Subcutaneous abdominal adipose tissue (tissue), 5 donors: ENCODE measurements at regions not wholly inside any gene's neighbourhood (a gene's known extent, or its start where the extent isn't known, plus 50 kb on each side); places are given as distances from the start of the nearest gene placed in this dataset.

Experiments used
- H3K27ac ChIP-seq: one replicate; pipeline ENCODE4 v1.7.0; 2013; ENCODE audit warnings: low read depth, mild to moderate bottlenecking, inconsistent platforms, low read length, moderate library complexity
- H3K27me3 ChIP-seq, 5 donors: one replicate each; pipeline ENCODE4 v1.7.0; 2013; ENCODE audit warnings: low read length in 5 of 5, inconsistent platforms in 1 of 5; ENCODE audit not compliant: control insufficient read depth in 5 of 5, insufficient read depth in 4 of 5
- H3K36me3 ChIP-seq, 5 donors: one replicate each; pipeline ENCODE4 v1.7.0; 2013; ENCODE audit warnings: low read length in 5 of 5; ENCODE audit not compliant: control insufficient read depth in 5 of 5, insufficient read depth in 5 of 5
- H3K4me1 ChIP-seq, 5 donors: one replicate each; pipeline ENCODE4 v1.7.0; 2013; ENCODE audit warnings: low read length in 5 of 5, mild to moderate bottlenecking in 3 of 5, moderate library complexity in 1 of 5; ENCODE audit not compliant: control insufficient read depth in 5 of 5, insufficient read depth in 5 of 5
- H3K4me3 ChIP-seq, 5 donors: one replicate each; pipeline ENCODE4 v1.7.0; 2013; ENCODE audit warnings: low read length in 5 of 5, low read depth in 1 of 5
- H3K9ac ChIP-seq, 5 donors: one replicate each; pipeline ENCODE4 v1.7.0; 2013; ENCODE audit warnings: low read length in 5 of 5, mild to moderate bottlenecking in 4 of 5, moderate library complexity in 3 of 5
- H3K9me3 ChIP-seq, 5 donors: one replicate each; pipeline ENCODE4 v1.7.0; 2013; ENCODE audit warnings: low read length in 5 of 5; ENCODE audit not compliant: control insufficient read depth in 5 of 5
- donor health status: healthy.
- donor health status: healthy.
- donor health status: healthy.
- donor health status: healthy.
- donor health status: healthy.

DNA sequence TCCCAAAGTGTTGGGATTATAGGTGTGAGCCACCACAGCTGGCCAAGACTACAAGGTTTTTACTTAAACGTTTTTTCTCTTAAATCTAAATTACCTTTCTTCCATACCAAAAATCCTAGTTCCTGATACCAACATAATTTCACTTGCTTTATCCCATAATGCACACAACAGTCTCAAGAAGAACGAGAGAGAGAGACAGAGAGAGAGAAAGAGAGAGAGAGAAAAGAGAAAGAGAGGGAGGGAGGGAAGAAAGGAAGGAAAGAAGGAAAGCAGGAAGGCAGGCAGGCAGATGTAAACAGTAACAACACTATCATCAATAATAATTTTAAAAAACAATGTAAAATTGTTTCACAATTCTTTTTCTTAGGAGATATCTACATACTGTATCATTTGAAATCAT lies 118.4 kb downstream of the BTG1 start:
- no peak overlapping the region for H3K4me3 ChIP-seq
- no peaks in the 10 kb centered on the region for H3K36me3 ChIP-seq
- H3K27me3 ChIP-seq, result no peaks in the 10 kb centered on the region
- no peak overlapping the region for H3K27ac ChIP-seq
- no peaks in the 10 kb centered on the region for H3K9me3 ChIP-seq
- no peak overlapping the region for H3K9ac ChIP-seq
- H3K4me1 ChIP-seq, result peaks cover 0 to 11% (median 0%) of the 10 kb centered on the region in 5 donors

DNA sequence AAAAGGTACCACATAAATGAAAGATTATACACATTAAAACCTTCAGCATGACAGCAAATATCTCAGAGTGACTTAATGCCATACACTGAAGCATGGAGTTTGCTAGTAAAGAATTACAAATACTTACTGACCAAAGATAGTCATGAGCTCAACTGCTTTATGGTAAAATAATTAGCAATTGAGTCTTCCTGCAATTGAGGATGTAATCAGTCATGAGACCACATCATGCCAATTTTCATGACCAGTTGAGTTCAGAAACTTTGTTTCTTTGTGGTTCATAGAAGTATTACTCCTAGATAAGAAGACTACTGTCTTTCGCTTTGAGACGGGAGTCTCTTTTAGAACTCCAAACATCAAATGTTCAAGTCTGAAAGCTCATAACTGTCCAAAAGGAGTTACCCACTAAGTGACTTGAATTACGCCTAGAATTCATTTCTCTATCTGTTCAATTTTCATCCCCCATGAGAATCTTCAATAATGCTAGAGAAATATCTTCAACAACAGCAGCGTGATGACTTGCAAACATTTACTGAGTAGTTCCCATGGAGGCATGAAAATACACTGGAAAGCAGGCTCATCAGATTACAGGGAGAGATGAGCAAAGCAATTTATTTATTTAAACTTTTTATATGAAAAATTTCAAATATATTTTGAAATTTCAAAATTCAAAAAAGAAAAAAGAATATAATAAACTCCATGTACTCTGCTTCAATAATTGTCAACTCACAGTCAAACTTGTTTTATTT lies 120.0 kb downstream of the BTG1 start:
- Histone ChIP-seq H3K36me3 (no peaks in the 10 kb centered on the region), H3K9ac (no peak overlapping the region), H3K4me3 (peak overlapping the region in 1 of 5 donors; percentile 36), H3K27me3 (no peaks in the 10 kb centered on the region), H3K27ac (no peak overlapping the region), H3K9me3 (no peaks in the 10 kb centered on the region), H3K4me1 (peaks cover 2 to 20% (median 6%) of the 10 kb centered on the region in 5 donors)

DNA sequence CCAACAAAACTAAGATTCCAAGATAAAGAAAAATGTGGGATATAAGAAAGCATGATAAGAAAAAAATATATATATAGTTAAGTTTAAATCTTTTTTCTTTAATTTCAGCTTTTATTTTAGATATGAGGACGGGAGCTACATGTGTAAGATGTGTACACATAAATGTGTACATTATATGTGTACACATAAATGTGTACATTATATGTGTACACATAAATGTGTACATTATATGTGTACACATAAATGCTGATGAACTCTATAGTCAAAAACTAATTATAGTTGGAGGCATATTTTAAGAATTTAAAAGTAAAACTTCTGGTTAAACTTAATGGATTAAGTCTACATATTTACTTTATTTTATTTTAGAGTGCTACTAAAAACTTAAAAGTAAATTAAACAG lies 123.6 kb downstream of the BTG1 start:
- no peaks in the 10 kb centered on the region for H3K9me3 ChIP-seq
- H3K36me3 ChIP-seq, result no peaks in the 10 kb centered on the region

GRCh38 chr12:92021666-92022035 lies 124.0 kb downstream of the BTG1 start:
- peaks cover 2 to 11% (median 5%) of the 10 kb centered on the region in 5 donors for H3K4me1 ChIP-seq
- H3K36me3 ChIP-seq, result no peaks in the 10 kb centered on the region
- H3K27me3 ChIP-seq, result no peaks in the 10 kb centered on the region
- no peak overlapping the region for H3K4me3 ChIP-seq
- no peaks in the 10 kb centered on the region for H3K9me3 ChIP-seq
- no peak overlapping the region for H3K9ac ChIP-seq
- no peak overlapping the region for H3K27ac ChIP-seq

More for the DNA sequence above, 123.6 kb downstream of the BTG1 start:
- Histone ChIP-seq H3K4me1 (peaks cover 2 to 11% (median 5%) of the 10 kb centered on the region in 5 donors), H3K27ac (no peak overlapping the region), H3K27me3 (no peaks in the 10 kb centered on the region), H3K4me3 (no peak overlapping the region), H3K9ac (no peak overlapping the region)

GRCh38 chr12:92020983-92021665 lies 124.5 kb downstream of the BTG1 start:
- Histone ChIP-seq H3K36me3 (no peaks in the 10 kb centered on the region), H3K4me1 (peaks cover 2 to 11% (median 5%) of the 10 kb centered on the region in 5 donors), H3K27me3 (no peaks in the 10 kb centered on the region), H3K9ac (no peak overlapping the region), H3K9me3 (no peaks in the 10 kb centered on the region), H3K4me3 (no peak overlapping the region), H3K27ac (no peak overlapping the region)

DNA sequence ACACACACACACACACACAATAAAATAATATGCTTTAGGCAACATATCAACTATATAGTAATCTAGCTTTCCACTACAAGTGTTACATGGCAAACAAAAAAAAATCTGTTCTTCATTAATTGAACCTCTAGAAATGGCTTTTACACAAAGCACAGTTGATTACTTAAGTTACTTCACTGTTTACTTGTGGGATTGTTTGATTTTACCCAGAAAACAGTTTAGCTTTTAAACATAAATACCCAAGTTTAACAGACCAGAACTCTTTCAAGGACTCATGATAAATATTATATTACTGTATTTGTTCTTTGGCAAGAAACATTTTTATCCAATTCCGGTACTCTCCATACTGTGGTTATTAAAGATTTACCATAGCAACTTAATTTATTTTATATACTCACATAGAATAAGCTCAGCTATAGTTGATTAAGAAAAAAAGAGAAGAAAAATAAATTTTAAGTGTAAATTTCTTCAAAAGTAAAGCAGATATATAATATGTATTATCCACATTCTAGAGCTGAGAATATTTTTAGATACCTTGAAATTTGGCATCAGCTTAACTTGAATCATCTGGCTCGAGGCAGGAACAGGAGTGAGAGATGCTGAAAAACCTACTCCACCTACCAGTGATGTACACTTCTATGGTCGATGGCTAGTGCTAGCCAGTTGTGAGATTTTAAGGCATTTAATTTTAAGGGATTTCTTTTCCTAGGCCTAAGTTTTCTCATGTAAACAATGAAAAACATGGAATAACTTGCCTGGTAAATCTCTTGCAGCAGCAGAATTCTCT lies 126.0 kb downstream of the BTG1 start:
- peaks cover 2 to 11% (median 5%) of the 10 kb centered on the region in 5 donors for H3K4me1 ChIP-seq
- H3K4me3 ChIP-seq, result no peak overlapping the region
- H3K36me3 ChIP-seq, result no peaks in the 10 kb centered on the region
- H3K27me3 ChIP-seq, result no peaks in the 10 kb centered on the region
- no peak overlapping the region for H3K9ac ChIP-seq
- H3K27ac ChIP-seq, result no peak overlapping the region
- H3K9me3 ChIP-seq, result no peaks in the 10 kb centered on the region

DNA sequence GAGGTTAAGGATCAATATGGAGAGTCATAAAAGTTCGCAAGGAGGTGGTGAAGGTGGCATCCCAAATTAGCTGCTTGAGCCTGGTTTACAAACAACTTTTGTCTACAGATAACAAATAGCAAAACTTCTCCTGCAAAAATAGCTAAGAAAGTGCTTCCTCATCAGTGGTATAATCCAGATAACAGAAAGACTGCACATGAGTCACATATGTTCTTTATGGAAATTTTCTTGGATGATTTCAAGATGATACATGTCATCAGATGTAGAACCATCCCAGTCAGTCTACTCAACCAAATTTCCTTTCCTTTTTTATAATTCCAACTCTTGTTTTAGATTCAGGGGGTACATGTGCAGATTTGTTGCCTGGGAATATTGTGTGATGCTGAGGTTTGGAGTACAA lies 133.0 kb downstream of the BTG1 start:
- no peaks in the 10 kb centered on the region for H3K9me3 ChIP-seq
- H3K27me3 ChIP-seq, result no peaks in the 10 kb centered on the region
- no peak overlapping the region for H3K27ac ChIP-seq
- no peak overlapping the region for H3K4me3 ChIP-seq
- no peaks in the 10 kb centered on the region for H3K4me1 ChIP-seq
- H3K36me3 ChIP-seq, result no peaks in the 10 kb centered on the region
- H3K9ac ChIP-seq, result no peak overlapping the region

DNA sequence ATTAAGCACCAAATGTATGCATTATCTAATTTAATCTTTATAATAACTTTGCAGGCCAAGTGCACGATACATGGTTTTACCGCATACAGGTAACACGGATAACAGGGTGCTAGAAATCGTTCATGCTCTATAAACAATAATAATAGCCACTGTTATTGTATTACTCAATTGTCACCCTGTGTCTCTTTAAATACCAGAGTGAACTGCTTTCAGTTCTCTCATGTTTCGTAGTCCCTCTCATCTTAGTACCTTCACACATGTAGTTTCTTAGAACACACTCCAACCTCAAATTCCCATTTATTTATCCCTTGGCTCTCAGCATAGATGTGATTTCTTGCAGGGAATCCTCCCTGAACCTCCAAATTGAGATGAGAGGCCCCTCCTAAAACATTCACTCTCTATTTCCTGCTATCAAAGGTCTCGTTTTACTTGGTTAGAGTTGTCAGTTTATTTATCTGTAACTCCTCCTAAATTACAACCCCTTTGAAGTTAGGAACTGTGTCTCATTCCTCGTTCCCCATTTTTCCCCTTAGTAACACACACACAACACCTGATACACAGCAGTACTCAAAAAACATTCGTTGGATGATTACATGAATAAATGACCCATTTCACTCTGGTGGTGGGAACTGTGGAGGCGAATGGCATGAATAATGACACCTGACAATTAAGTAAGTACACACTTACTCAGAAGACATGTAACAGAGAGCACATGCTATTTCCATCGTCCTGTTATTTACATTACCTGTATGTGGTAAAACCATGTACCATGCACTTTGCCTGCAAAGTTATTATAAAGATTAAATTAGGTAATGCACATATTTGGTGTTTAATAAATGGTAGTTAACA lies 134.6 kb downstream of the BTG1 start:
- H3K4me3 ChIP-seq, result no peak overlapping the region
- H3K4me1 ChIP-seq, result no peaks in the 10 kb centered on the region

GRCh38 chr12:92010368-92010767 lies 135.3 kb downstream of the BTG1 start:
- Histone ChIP-seq H3K36me3 (no peaks in the 10 kb centered on the region), H3K27ac (no peak overlapping the region), H3K9ac (no peak overlapping the region), H3K4me3 (no peak overlapping the region), H3K27me3 (no peaks in the 10 kb centered on the region), H3K4me1 (no peaks in the 10 kb centered on the region), H3K9me3 (no peaks in the 10 kb centered on the region)

More for the DNA sequence above, 134.6 kb downstream of the BTG1 start:
- Histone ChIP-seq H3K9me3 (no peaks in the 10 kb centered on the region), H3K27me3 (no peaks in the 10 kb centered on the region), H3K27ac (no peak overlapping the region), H3K36me3 (no peaks in the 10 kb centered on the region), H3K9ac (no peak overlapping the region)
